ENCODE measurements at regions not wholly inside any gene's neighbourhood (a gene's known extent, or its start where the extent isn't known, plus 50 kb on each side); places are given as distances from the start of the nearest gene placed in this dataset.

DNA sequence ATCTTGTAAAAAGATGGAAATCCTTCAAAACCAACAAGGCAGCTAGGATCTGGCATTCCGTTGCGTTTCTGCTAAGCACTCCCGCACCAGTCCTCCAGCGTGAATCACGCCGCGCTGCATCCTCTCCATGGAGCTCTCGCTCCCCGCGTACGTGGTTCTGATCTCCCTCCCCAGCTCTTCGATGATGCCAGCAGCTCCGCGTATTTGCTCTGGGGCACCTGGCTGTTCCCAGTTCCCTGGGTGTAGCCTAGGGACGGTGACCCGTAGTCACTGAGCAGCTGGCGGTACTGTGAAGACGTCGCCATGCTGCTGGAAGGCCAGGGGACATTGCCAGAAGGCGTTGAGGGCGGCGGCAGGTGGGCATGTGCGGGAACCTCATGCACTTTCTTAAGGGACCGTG lies 407.5 kb downstream of the RNF144A start:
- no peak for TF ChIP-seq EZH2 (IDR thresholded peaks at IDR 0.05; ENCODE audit: insufficient read depth, poor library complexity, severe bottlenecking)
- TF ChIP-seq EZH2phosphoT487 (IDR thresholded peaks at IDR 0.05; ENCODE audit: insufficient read depth, low read depth), result no peak

Data from GM23248 (cell line).